GM10266 (cell line): ENCODE measurements at regions not wholly inside any gene's neighbourhood (a gene's known extent, or its start where the extent isn't known, plus 50 kb on each side); places are given as distances from the start of the nearest gene placed in this dataset.

ENCODE experiments used
- DNase-seq: peaks from one replicate; pipeline ENCODE4 v3.0.0; 2012; ENCODE audit errors: extremely low spot score
- TF ChIP-seq, protein P1 (sequence below): IDR thresholded peaks from 2 replicates; pipeline ENCODE4 v1.5.1; 2012; ENCODE audit warnings: mild to moderate bottlenecking, low read depth; ENCODE audit not compliant: control insufficient read depth, insufficient read depth; ENCODE audit errors: missing control alignments

DNA sequence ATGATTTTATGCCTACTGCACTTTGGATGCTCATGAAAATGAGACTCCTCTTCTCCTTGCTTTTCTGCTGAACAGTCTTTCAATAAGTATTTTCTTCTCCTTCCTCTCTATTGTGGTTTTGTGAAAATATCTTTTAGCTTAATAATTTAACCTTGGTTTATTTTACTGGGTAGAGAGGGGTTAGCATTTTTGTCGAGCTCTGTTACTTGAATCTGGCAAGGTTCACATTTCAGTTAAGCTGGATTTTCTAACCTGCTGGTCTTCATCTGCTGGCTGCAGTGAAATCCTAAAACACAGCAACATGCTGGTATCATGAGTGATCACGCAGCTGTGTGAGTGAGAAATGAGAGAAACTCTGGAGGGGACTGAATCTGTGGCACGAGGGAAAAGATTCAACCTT lies 222.7 kb upstream of the NOX3 start:
- TF ChIP-seq, protein P1, sequence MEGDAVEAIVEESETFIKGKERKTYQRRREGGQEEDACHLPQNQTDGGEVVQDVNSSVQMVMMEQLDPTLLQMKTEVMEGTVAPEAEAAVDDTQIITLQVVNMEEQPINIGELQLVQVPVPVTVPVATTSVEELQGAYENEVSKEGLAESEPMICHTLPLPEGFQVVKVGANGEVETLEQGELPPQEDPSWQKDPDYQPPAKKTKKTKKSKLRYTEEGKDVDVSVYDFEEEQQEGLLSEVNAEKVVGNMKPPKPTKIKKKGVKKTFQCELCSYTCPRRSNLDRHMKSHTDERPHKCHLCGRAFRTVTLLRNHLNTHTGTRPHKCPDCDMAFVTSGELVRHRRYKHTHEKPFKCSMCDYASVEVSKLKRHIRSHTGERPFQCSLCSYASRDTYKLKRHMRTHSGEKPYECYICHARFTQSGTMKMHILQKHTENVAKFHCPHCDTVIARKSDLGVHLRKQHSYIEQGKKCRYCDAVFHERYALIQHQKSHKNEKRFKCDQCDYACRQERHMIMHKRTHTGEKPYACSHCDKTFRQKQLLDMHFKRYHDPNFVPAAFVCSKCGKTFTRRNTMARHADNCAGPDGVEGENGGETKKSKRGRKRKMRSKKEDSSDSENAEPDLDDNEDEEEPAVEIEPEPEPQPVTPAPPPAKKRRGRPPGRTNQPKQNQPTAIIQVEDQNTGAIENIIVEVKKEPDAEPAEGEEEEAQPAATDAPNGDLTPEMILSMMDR: no peak
- no peak for DNase-seq

DNA sequence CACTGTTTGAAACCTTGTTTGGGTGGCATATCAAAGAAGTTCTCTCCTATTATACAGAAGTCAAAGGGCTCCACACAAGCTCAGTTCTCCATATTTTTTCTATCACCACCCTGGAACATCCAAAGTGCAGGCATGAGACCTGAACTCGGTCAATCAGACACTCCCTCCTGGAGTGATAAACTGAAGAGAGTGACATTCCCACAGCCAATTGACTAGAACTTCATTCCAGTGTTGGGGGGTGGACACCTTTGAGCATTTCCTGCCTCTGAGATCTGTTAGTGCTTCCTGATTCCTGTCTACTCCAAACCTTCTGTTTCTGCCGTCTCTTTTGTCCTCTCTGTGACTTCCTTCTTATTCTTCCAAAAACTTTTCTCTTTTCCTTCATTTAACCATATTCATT lies 220.7 kb upstream of the NOX3 start:
- no peak for DNase-seq
- TF ChIP-seq, protein P1: no peak

DNA sequence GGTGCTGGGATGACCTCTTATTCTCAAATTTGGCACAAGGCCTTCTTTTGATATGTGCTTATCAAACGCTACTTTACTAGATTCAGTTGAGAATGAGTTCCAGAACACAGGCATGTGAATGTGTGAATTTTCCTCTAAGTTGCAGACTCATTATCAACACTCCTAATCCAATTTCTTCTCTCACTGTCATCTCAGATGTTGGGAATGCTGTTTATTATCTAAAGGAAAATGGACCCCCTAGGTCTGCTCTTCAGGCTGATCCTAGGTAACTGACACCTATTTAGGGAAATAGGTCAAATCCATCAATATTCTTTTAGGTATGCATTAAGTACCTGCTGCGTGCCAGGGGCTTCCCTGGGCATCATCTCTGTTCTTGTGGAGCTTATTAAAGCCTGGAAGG lies 215.0 kb upstream of the NOX3 start:
- DNase-seq: no peak
- TF ChIP-seq, protein P1: no peak

DNA sequence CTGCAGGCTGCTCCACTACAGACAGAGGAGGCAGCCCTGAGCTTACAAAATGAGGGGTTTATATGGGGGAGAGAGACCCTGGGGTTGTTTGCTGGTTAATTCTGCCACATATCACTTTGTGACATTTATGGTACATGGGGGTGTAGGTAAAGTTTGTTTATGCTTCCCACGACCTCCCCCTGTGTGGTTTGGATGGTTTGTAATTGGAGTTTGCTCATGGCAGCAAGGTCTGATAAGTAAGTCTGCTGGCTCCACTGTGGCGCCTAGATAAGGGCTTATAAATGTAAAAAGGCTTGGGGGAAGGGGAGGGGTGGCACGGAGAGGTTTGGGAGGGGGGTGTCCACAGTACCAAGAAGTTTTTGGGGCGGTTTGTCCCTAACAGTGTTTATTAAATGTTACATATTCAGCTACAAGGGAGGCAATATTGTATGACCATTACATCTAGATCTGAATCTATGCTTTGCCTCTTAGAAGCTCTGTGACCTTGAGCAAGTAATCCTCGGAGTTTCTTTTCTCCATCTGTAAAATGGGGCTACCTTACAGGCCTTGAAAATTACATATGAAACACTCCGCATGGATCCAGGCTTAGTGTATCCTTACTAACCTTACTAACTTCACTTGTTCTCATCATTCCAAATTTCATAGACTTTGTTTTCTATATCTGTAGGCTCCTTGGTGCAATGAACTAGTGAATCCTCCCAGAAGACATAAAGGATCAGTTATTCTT lies 204.8 kb upstream of the NOX3 start:
- DNase-seq: no peak
- TF ChIP-seq, protein P1: no peak

DNA sequence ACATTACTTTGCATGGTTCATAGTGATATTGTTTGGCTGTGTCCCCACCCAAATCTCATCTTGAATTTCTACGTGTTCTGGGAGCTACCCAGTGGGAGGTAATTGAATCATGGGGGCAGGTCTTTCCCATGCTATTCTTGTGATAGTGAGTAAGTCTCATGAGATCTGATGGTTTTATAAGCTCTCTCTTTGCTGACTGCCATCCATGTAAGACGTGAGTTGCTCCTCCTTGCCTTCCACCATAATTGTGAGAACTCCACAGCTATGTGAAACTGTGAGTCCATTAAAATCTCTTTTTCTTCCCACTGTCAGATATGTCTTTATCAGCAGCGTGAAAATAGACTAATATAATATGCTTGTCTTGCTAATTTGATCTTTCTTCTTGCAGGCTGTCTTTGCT lies 200.4 kb upstream of the NOX3 start:
- no peak for DNase-seq
- TF ChIP-seq, protein P1: no peak

DNA sequence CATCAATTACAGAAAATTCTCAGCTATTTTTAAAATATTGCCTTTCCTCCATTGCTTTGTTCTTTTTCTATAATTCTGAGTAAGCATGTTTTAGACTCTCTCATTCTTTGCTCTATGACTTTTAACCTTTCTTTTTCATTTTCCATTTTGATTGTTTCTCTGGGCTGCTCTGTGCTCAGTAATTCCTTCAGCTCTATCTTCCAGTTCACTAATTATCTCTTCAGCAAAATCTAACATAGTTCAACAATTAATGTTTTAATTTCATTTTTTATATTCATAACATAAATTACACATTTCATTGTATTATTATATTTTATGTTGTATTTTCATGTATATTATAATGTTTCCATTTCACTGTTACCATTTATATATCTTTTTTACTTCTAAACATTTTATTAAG lies 198.8 kb upstream of the NOX3 start:
- DNase-seq: no peak
- TF ChIP-seq, protein P1: no peak

DNA sequence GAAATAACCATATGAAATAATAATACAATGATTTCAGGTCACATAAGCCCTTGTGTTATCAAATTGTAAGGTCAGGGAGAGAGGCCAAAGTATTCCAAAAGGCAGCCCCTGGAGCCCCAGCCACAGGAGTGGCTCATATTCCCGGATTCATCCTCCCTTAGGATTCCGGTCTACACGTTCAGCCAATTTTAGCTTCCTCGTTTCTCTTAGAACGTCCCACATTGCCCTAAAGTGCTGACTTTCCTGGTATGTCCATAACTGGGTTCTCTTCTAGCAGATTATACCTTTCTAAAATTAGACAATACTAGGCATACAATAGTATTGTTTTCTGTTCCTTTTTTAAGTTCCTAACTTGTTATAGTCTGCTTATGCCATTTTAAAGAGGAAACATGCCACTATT lies 192.7 kb upstream of the NOX3 start:
- TF ChIP-seq, protein P1: no peak

More for the DNA sequence above, 192.7 kb upstream of the NOX3 start:
- DNase-seq: no peak
